Fibroblast of mammary gland (primary cell): ENCODE measurements at regions not wholly inside any gene's neighbourhood (a gene's known extent, or its start where the extent isn't known, plus 50 kb on each side); places are given as distances from the start of the nearest gene placed in this dataset.
"Not testable (repeated sequence)": the region's sequence is repeated elsewhere in the genome, so short reads cannot be mapped to it uniquely, and the experiment has no call there.

Experiments used
- DNase-seq: peaks from one replicate; pipeline ENCODE4 v3.0.0-alpha.2; 2010; ENCODE audit warnings: low read depth
- H3K4me3 ChIP-seq: 2 replicates; pipeline ENCODE4 v1.5.1; 2011; ENCODE audit warnings: low read depth, mild to moderate bottlenecking, low read length, moderate library complexity; ENCODE audit not compliant: control insufficient read depth

DNA sequence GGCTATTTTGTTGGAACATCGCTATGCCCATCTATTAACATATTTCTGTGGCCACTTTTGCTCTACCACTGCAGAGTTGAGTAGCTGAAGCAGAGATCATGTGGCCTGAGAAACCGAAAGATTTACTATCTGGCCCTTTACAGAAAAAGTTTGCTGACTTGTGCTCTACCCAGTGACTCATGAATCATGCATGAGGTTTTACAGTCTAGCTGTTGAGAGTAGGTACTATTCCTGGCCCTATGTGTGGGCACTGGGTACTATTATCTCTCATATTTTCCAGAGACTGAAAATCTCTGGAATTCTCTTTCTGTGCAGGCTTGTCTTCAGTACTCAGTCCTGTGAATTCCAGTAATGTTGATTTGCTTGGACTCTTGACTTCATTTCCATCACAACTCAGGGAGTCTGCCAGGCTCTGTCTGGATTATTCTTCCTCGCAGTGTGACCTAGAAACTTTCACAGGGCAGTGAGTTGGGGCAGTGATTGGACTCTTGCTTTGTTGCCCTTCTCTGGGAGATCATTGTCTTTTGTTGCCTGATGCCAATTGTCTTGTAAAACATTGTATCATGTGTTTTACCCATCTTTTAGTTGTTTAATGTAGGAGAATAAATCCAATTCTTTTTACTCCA, 121.3 kb upstream of the PRSS12 start:
- H3K4me3 ChIP-seq, result not testable (repeated sequence)
- peak; percentile 23 for DNase-seq

DNA sequence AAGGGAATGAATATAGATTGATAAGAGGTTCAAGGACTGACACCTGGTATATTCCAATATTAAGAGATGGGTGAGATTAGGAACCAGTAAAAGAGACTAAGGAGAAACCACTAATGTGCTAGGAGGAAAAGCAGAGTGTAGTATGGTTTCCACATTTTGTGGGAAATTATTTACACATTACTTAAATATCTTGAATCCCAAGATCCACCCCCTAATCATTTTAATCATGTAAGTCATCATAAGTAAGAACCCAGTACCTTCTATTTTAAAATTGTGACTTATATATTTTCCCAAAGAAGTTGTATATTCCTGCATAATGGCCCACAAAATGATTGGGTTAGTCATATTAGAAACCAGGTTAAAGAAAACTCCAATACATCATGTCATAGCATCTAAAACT, 122.0 kb upstream of the PRSS12 start:
- not testable (repeated sequence) for H3K4me3 ChIP-seq, DNase-seq

DNA sequence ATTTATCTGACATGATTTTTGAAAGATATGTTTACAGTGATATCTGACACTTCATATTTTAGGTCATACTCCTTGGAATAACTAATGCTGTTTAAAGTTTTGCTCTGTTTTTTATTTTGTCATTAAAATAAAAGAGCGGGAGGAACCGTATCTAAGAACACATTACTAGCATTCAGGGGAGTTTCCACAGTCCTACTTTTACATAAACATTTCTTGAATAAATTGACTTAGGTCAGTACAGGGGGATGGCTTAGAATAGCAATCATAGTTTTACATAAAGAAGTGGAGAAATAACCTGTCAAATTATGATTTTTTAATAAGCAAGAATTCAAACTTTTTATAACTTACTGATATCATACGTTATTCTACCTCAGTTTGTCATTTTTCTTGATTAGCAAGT, 123.1 kb upstream of the PRSS12 start:
- not testable (repeated sequence) for H3K4me3 ChIP-seq, DNase-seq

DNA sequence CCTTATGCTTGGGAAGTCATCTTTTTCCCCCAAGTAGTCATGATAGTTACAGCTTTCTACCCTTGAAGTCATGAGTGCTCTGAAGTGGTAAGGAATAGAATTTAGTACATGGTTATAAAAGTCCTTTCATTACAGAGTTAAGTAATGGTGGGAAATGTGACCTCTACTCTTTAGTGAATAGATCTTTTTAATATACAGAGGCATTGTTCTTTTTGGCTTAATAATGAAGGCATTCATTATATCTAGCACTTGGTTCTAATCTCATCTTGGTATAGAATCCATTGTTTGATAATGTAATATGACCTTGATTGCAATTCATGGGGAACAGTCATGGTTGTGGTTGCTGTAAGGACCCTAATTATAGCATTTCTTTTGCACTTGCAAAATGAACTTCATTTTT, 125.0 kb upstream of the PRSS12 start:
- DNase-seq, result not testable (repeated sequence)

DNA sequence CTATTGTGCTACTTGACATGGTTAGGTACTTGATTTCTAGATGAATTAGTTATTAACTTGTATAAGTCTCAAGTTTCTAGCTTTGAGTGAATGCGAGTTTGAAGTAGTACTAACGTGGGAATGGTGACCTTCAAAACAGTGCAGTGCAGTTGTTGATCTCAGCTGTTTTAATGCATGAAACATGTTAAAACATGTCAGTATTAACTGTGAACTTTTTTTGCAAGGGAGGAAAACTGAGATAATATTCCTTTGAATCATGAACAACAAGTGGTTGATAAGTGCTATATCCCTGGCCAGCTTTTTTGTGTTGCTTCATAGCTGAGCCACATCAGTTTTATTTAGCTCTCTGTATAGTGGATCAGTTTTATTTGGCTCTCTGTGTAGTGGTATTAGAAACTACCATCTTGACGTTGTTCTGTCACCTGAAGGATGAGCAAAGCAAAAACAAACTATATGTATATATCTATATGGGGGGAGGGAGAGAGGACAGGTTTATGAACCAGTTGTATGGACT, 133.1 kb upstream of the PRSS12 start:
- H3K4me3 ChIP-seq, DNase-seq: not testable (repeated sequence)

More for the DNA sequence above, 125.0 kb upstream of the PRSS12 start:
- H3K4me3 ChIP-seq, result not testable (repeated sequence)

DNA sequence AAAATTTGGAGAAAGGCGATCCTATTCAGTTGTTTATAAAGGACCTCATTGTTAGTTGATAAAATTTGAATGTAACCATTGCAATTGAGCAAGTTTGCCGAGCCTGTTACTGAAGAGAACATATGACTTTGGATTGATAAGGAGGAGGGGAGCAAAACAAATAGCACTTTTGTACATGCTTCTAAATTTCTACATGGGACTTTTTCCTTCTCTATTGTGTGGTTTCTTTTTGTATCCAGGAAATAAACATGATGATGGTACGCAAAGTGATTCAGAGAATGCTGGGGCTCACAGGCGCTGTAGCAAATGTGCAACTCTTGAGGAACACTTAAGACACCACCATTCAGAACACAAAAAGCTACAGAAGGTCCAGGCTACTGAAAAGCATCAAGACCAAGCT, 140.2 kb upstream of the PRSS12 start:
- DNase-seq, H3K4me3 ChIP-seq: not testable (repeated sequence)

DNA sequence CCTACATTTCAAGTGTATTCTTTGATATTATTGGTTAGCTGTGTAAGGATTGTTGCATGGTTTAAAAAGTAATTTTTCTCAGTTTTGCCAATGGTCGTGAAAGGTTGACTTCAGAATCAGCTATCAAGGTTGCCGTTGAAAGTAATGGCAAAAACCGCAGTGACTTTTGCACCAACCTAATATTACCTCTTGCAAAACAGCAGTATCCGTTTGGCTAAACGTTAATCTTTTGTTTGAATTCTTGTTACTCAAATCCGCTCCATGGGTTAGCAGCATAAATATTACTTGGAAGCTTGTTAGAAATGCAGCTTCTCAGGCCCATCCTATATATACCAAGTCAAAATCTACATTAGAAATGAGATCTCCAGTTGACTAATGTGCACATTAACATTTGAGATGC, 141.6 kb upstream of the PRSS12 start:
- not testable (repeated sequence) for DNase-seq, H3K4me3 ChIP-seq

DNA sequence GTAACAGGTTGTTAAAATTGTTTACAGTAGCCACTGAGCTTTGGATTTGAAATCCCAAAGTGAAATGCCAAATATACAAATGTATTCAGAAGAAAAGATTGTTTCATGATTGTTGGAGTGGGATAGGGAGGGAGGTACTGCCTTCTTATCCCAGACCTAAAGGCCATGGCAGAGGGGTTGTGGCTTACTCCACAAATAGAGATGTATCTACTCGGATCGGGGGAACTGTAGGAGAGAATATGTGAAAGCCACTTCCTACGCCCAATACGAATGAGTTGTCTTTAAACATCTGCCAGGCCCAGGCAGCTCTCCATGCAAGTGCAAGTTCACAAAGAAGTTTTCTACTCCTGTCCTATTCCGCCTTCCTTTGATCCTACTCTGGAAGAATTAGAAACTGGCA, 150.2 kb upstream of the PRSS12 start:
- not testable (repeated sequence) for DNase-seq, H3K4me3 ChIP-seq

DNA sequence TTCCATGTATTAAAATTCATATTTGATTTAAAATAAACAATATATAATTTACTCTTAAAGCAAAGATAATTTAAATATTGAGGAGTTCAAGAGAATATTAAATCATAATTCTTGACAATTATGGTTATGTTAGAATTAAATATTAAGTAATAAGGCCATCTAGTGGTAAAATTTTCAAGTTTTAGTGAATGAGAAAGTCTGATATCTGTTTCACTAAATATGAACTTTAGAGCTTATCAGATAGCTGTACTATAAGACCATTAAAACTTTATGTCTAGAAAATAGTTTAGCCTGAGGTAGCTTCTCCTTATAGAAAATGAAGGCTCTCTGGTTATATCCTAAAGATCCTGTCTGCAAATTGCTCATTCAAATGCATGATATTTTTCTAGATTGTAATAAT, 152.1 kb upstream of the PRSS12 start:
- H3K4me3 ChIP-seq, DNase-seq: not testable (repeated sequence)

DNA sequence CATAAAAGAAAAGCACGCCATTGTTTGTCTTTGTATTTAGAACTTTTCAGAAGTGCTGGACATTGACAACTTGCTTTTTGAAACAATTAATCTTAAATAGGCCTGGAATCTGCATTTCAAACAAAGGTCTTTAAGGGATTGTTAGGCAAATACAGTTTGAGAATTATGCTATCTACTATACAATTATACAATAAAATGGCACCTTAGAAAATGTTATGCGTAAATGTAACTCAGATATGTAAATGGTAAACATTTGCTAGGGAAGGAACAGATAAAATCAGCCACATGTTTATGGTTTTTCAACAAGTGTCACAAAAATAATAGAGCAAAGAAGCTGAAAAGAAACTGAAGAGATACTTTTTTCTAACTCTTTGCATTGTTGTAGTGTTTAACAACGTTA, 152.7 kb upstream of the PRSS12 start:
- not testable (repeated sequence) for DNase-seq, H3K4me3 ChIP-seq

DNA sequence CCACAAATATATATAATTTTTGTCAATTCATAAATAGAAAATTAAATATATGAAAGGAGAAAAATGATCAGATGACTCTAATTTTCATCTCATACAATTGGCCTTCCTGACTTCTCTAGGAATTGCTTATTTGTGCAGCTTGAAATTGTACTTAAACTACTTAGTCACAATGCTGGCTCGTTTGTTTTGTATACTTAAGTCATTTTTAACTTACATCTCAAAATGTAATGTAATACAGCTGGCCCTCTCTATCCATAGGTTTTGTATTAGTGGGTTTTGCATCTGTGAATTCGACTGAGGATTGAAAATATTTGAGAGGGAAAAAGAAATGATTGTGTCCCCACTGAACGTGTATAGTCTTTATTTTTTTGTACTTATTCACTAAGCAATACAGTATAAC, 160.1 kb upstream of the PRSS12 start:
- DNase-seq, H3K4me3 ChIP-seq: not testable (repeated sequence)

DNA sequence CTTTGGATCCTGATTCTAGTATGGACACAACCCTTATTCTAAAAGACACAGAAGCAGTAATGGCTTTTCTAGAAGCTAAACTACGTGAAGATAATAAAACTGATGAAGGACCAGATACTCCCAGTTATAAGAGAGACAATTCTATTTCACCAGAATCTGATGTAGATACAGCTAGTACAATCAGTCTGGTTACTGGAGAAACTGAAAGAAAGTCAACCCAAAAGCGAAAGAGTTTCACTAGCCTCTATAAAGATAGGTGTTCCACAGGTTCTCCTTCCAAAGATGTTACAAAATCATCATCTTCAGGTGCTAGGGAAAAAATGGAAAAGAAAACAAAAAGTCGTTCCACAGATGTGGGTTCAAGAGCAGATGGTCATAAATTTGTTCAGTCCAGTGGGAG, 161.5 kb upstream of the PRSS12 start:
- H3K4me3 ChIP-seq, DNase-seq: not testable (repeated sequence)

DNA sequence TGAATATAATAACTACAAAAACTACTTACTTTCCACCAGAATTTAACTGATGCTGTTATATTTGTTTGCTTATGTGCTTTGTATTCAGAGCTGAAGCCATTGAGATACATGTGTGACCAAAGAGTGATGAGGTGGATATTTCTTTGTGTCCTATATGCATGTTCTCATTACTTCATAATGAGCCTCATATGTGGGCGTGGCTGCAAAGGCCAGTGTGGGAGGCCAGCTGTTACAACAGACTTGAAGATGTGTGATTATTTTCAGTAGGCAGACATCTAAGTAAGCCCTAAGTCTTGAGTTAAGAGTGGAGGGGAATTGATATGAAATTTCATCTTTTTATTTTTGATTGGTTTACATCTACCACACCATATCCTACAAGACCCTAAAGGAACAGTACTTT, 163.3 kb upstream of the PRSS12 start:
- DNase-seq, result peak; percentile 41
- H3K4me3 ChIP-seq, result not testable (repeated sequence)

DNA sequence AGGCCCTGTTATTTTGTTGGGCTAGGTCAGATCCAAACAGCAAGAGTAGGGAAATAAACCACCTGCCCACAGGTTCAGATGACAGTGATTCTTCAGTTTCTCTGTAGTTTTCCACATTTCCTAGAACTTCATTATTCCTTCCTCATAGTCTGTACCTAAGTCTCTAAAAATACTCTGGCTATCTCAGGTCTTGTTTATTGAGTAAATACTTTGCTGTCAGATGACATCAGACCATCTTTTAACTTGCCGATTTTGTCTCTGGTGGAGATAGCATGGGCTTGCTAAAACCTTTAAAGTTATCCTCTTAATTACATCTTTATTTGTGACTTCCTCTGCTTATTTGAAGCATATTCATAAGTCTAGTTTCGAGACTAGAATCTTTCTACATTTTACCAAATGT, 155.1 kb upstream of the METTL14 start:
- not testable (repeated sequence) for DNase-seq, H3K4me3 ChIP-seq

DNA sequence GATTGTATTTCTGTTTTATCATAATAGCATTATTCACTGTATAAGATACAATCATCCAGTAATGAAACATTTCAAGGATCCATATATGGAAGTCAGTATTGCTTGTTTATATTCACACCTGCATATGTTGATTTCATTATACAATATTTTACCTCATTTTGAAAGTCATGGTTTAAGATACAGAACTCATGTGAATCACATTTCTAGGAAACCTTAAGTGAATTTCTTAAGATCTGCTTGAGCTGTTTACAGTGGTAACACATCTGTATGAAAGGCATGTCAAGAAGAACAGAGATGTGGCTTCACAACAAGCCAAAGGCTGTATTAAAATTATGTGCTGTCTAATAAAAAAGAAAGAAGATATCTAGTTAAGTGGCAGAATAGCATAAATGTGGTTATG, 153.2 kb upstream of the METTL14 start:
- not testable (repeated sequence) for DNase-seq, H3K4me3 ChIP-seq

DNA sequence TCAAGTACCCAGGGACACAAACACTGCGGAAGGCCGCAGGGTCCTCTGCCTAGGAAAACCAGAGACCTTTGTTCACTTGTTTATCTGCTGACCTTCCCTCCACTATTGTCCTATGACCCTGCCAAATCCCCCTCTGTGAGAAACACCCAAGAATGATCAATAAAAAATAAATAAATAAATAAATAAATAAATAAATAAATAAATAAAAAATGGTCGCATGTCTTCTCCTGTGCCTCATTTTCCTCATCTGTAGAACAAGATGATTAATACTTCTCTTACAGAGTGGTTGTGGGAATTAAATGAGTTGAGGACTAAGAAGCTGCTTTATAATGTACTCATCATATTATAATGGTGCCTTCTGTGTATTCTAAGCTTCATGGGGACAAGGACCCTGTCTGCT, 149.4 kb upstream of the METTL14 start:
- DNase-seq, H3K4me3 ChIP-seq: not testable (repeated sequence)
